ENCODE measurements at regions not wholly inside any gene's neighbourhood (a gene's known extent, or its start where the extent isn't known, plus 50 kb on each side); places are given as distances from the start of the nearest gene placed in this dataset.
"Not testable (repeated sequence)": the region's sequence is repeated elsewhere in the genome, so short reads cannot be mapped to it uniquely, and the experiment has no call there.

GRCh38 chr11:122197066-122197987, 81.3 kb upstream of the BLID start:
- peak; percentile 49 for DNase-seq

GRCh38 chr11:122195790-122196189, 79.8 kb upstream of the BLID start:
- DNase-seq, result no peak

GRCh38 chr11:122193881-122194480, 78.0 kb upstream of the BLID start:
- DNase-seq, result not testable (repeated sequence)

- DNase-seq, result no peak
Observed at GRCh38 chr11:122193457-122193856, 77.4 kb upstream of the BLID start.

GRCh38 chr11:122192634-122193255, 76.7 kb upstream of the BLID start:
- no peak for DNase-seq

- DNase-seq, result no peak
Observed at GRCh38 chr11:122190768-122191167, 74.8 kb upstream of the BLID start.

GRCh38 chr11:122189229-122189628, 73.2 kb upstream of the BLID start:
- DNase-seq, result no peak

- no peak for DNase-seq
Observed at GRCh38 chr11:122187373-122188165, 71.6 kb upstream of the BLID start.

- no peak for DNase-seq
Observed at GRCh38 chr11:122186439-122187080, 70.5 kb upstream of the BLID start.

- no peak for DNase-seq
Observed at GRCh38 chr11:122183933-122184332, 67.9 kb upstream of the BLID start.

GRCh38 chr11:122181893-122182292, 65.9 kb upstream of the BLID start:
- no peak for DNase-seq

- no peak for DNase-seq
Observed at GRCh38 chr11:122181372-122181771, 65.4 kb upstream of the BLID start.

- DNase-seq, result no peak
Observed at GRCh38 chr11:122179961-122180834, 64.2 kb upstream of the BLID start.

- DNase-seq, result no peak
Observed at GRCh38 chr11:122178795-122179194, 62.8 kb upstream of the BLID start.

- no peak for DNase-seq
Observed at GRCh38 chr11:122177238-122177637, 61.2 kb upstream of the BLID start.

- DNase-seq, result no peak
Observed at GRCh38 chr11:122176651-122177050, 60.6 kb upstream of the BLID start.

- no peak for DNase-seq
Observed at GRCh38 chr11:122175306-122175705, 59.3 kb upstream of the BLID start.

- no peak for DNase-seq
Observed at GRCh38 chr11:122173587-122173986, 57.6 kb upstream of the BLID start.

- no peak for DNase-seq
Observed at GRCh38 chr11:122173074-122173450, 57.0 kb upstream of the BLID start.

GRCh38 chr11:122172352-122173073, 56.5 kb upstream of the BLID start:
- DNase-seq, result no peak
